ENCODE measurements at regions not wholly inside any gene's neighbourhood (a gene's known extent, or its start where the extent isn't known, plus 50 kb on each side); places are given as distances from the start of the nearest gene placed in this dataset.

DNA sequence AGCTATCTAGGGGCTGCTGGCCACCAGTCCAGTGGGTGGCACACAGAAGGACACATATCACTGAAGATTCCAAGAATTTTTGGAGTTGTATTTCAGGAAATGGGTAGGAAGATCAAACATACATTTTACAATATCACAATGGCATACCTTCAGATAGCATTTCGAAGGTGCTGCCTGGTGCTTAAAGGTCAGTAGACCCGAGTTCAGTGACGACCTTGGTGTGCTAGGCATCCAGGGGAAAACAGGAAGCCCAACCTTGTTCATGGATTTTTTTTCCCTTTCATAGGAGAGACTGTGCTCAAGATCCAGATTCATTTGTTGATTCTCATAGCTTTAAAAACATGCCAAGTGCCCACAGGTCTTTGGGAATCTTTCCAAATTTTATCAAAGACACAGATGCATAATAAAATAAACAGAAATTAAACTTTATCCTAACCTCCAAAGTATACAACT, 51.0 kb upstream of the RCBTB2 start:
- Histone ChIP-seq H3K36me3 (ENCODE audit: insufficient read depth, low read length) (no peaks in the 10 kb centered on the region), H2AFZ (ENCODE audit: low read depth, low read length) (no peak overlapping the region), H4K20me1 (ENCODE audit: insufficient read depth, low read length) (no peaks in the 10 kb centered on the region), H3K4me1 (ENCODE audit: insufficient read depth, low read length) (no peaks in the 10 kb centered on the region), H3K9ac (ENCODE audit: low read length) (no peak overlapping the region), H3K27me3 (ENCODE audit: insufficient read depth, low read length) (no peaks in the 10 kb centered on the region), H3K79me2 (ENCODE audit: insufficient read depth, low read length) (no peaks in the 10 kb centered on the region), H3K27ac (ENCODE audit: low read depth, low read length) (no peak overlapping the region), H3K4me2 (ENCODE audit: low read length) (no peak overlapping the region), H3K4me3 (ENCODE audit: insufficient read depth, low read depth, low read length) (no peak overlapping the region), H3K9me3 (ENCODE audit: insufficient read depth, low read depth, low read length) (no peaks in the 10 kb centered on the region)
- Mint-ChIP-seq H3K27me3 (ENCODE audit: low read depth, unreplicated experiment) (peaks cover 4% of the 10 kb centered on the region), H3K4me3 (ENCODE audit: unreplicated experiment) (no peak overlapping the region), H3K36me3 (ENCODE audit: low read depth, unreplicated experiment) (no peaks in the 10 kb centered on the region), H3K9me3 (ENCODE audit: unreplicated experiment) (no peaks in the 10 kb centered on the region), H3K4me1 (ENCODE audit: low read depth, unreplicated experiment) (peaks cover under 1% of the 10 kb centered on the region), H3K27ac (ENCODE audit: unreplicated experiment) (no peak overlapping the region)
- FAIRE-seq (no peak), DNase-seq (ENCODE audit: low read depth) (no peak)
- TF ChIP-seq CTCF (IDR thresholded peaks at IDR 0.05; ENCODE audit: insufficient read depth, low read depth, low read length) (no peak), EZH2 (IDR thresholded peaks at IDR 0.05; ENCODE audit: insufficient read depth, low read length) (no peak)

- H3K27ac Mint-ChIP-seq (ENCODE audit: unreplicated experiment): no peak overlapping the region
- no peak overlapping the region for H3K4me3 Mint-ChIP-seq (ENCODE audit: unreplicated experiment)
- H3K36me3 ChIP-seq (ENCODE audit: insufficient read depth, low read length): no peaks in the 10 kb centered on the region
- no peaks in the 10 kb centered on the region for H3K27me3 ChIP-seq (ENCODE audit: insufficient read depth, low read length)
- no peaks in the 10 kb centered on the region for H4K20me1 ChIP-seq (ENCODE audit: insufficient read depth, low read length)
- TF ChIP-seq EZH2 (IDR thresholded peaks at IDR 0.05; ENCODE audit: insufficient read depth, low read length): no peak
- TF ChIP-seq CTCF (IDR thresholded peaks at IDR 0.05; ENCODE audit: insufficient read depth, low read depth, low read length): no peak
- H2AFZ ChIP-seq (ENCODE audit: low read depth, low read length): no peak overlapping the region
- H3K27me3 Mint-ChIP-seq (ENCODE audit: low read depth, unreplicated experiment): peaks cover 4% of the 10 kb centered on the region
- H3K9ac ChIP-seq (ENCODE audit: low read length): no peak overlapping the region
- no peak overlapping the region for H3K4me2 ChIP-seq (ENCODE audit: low read length)
- H3K9me3 ChIP-seq (ENCODE audit: insufficient read depth, low read depth, low read length): no peaks in the 10 kb centered on the region
- DNase-seq (ENCODE audit: low read depth) (peak; percentile 77), FAIRE-seq (no peak)
- H3K4me3 ChIP-seq (ENCODE audit: insufficient read depth, low read depth, low read length): no peak overlapping the region
- H3K79me2 ChIP-seq (ENCODE audit: insufficient read depth, low read length): no peaks in the 10 kb centered on the region
- H3K4me1 ChIP-seq (ENCODE audit: insufficient read depth, low read length): no peaks in the 10 kb centered on the region
- no peak overlapping the region for H3K27ac ChIP-seq (ENCODE audit: low read depth, low read length)
- H3K36me3 Mint-ChIP-seq (ENCODE audit: low read depth, unreplicated experiment): no peaks in the 10 kb centered on the region
- H3K9me3 Mint-ChIP-seq (ENCODE audit: unreplicated experiment): peaks cover 2% of the 10 kb centered on the region
- no peaks in the 10 kb centered on the region for H3K4me1 Mint-ChIP-seq (ENCODE audit: low read depth, unreplicated experiment)
Observed at GRCh38 chr13:48585456-48585840, 52.6 kb upstream of the RCBTB2 start.

DNA sequence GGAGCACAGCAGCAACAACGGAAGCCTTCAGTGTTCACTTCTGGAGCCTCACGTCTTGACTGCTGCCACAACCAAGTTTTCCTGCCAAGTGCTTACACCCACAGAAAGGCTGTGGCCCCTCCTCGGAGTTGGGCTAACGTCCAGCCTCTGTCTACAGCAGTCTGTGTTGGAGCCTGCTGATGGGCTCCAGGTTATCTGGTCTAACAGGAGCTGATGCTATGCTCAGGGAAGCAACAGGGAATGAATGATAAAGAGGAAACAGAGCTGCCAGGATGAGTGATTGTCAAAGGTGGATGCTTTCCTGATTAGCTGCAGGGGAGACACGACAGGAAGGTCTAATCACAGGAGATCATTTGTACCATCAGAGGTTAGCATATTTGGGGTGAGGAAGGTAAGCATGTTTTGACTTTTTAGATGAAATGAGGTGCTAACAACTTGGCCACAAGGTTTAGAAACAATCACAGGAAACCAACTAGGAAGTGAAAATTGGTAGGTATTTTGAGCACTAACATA, 53.8 kb upstream of the RCBTB2 start:
- Histone ChIP-seq H3K36me3 (ENCODE audit: insufficient read depth, low read length) (no peaks in the 10 kb centered on the region), H3K4me3 (ENCODE audit: insufficient read depth, low read depth, low read length) (no peak overlapping the region), H3K4me2 (ENCODE audit: low read length) (peak overlapping the region; percentile 16), H3K9ac (ENCODE audit: low read length) (no peak overlapping the region), H3K79me2 (ENCODE audit: insufficient read depth, low read length) (no peaks in the 10 kb centered on the region), H2AFZ (ENCODE audit: low read depth, low read length) (peak overlapping the region; percentile 44), H4K20me1 (ENCODE audit: insufficient read depth, low read length) (no peaks in the 10 kb centered on the region), H3K27me3 (ENCODE audit: insufficient read depth, low read length) (no peaks in the 10 kb centered on the region), H3K4me1 (ENCODE audit: insufficient read depth, low read length) (no peaks in the 10 kb centered on the region), H3K9me3 (ENCODE audit: insufficient read depth, low read depth, low read length) (no peaks in the 10 kb centered on the region), H3K27ac (ENCODE audit: low read depth, low read length) (no peak overlapping the region)
- no peak for FAIRE-seq
- H3K9me3 Mint-ChIP-seq (ENCODE audit: unreplicated experiment): peaks cover 2% of the 10 kb centered on the region
- TF ChIP-seq EZH2 (IDR thresholded peaks at IDR 0.05; ENCODE audit: insufficient read depth, low read length) (no peak), CTCF (IDR thresholded peaks at IDR 0.05; ENCODE audit: insufficient read depth, low read depth, low read length) (no peak)
- DNase-seq (ENCODE audit: low read depth): peak; percentile 65
- H3K27ac Mint-ChIP-seq (ENCODE audit: unreplicated experiment): no peak overlapping the region
- H3K36me3 Mint-ChIP-seq (ENCODE audit: low read depth, unreplicated experiment): no peaks in the 10 kb centered on the region
- peaks cover 4% of the 10 kb centered on the region for H3K27me3 Mint-ChIP-seq (ENCODE audit: low read depth, unreplicated experiment)
- H3K4me3 Mint-ChIP-seq (ENCODE audit: unreplicated experiment): no peak overlapping the region
- peaks cover 2% of the 10 kb centered on the region for H3K4me1 Mint-ChIP-seq (ENCODE audit: low read depth, unreplicated experiment)

All from astrocyte (in vitro differentiated cells and primary cell).